NCI-H82 treated with DMSO at 0.1 percent for 48 hours (cell line): ENCODE measurements at regions not wholly inside any gene's neighbourhood (a gene's known extent, or its start where the extent isn't known, plus 50 kb on each side); places are given as distances from the start of the nearest gene placed in this dataset.

Experiments
- DNase-seq: peaks from one replicate; lab custom pipeline; 2025; ENCODE audit not compliant: unreplicated experiment; lab: John Stamatoyannopoulos, UW

GRCh38 chr6:39999006-39999867 lies 65.0 kb upstream of the MOCS1 start:
- no peak for DNase-seq

- DNase-seq: no peak
Measured at GRCh38 chr6:39998126-39998525, 63.9 kb upstream of the MOCS1 start.

- DNase-seq: no peak
Measured at GRCh38 chr6:39997101-39997635, 62.9 kb upstream of the MOCS1 start.

GRCh38 chr6:39995633-39996032 lies 61.4 kb upstream of the MOCS1 start:
- DNase-seq: no peak

GRCh38 chr6:39992861-39993622 lies 58.8 kb upstream of the MOCS1 start:
- no peak for DNase-seq
